Neural progenitor cell (in vitro differentiated cells): ENCODE measurements at regions not wholly inside any gene's neighbourhood (a gene's known extent, or its start where the extent isn't known, plus 50 kb on each side); places are given as distances from the start of the nearest gene placed in this dataset.

ENCODE experiments used
- EZH2 ChIP-seq: fragments of 200-600 bp; sonication (generic); IDR thresholded peaks from 2 replicates; pipeline ENCODE4 v1.6.1; 2017; ENCODE audit warnings: antibody characterized with exemption, mild to moderate bottlenecking, moderate library complexity
- TF ChIP-seq, protein P1 (sequence below): fragments of 200-600 bp; sonication (generic); IDR thresholded peaks from 2 replicates; pipeline ENCODE4 v1.5.1; 2017; ENCODE audit warnings: antibody characterized with exemption, mild to moderate bottlenecking

DNA sequence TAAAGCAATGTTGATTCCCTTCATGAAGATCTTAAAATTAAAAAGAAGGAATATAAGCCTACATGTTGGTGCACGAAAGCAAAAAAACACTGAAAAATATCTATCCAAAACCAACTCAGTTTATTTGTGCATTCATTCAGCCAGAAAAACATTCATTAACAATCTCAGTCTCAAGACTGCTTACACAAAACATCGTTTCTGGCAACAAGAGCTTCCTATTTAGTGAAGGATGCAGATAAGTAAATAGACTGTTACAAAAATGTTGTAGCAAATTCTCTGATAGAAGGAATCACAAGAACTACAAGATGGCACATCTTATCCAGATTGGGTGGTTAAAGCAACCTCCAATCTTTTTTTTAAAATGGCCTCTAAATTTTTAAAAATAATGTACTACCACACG, 69.7 kb upstream of the DCN start:
- TF ChIP-seq, protein P1, sequence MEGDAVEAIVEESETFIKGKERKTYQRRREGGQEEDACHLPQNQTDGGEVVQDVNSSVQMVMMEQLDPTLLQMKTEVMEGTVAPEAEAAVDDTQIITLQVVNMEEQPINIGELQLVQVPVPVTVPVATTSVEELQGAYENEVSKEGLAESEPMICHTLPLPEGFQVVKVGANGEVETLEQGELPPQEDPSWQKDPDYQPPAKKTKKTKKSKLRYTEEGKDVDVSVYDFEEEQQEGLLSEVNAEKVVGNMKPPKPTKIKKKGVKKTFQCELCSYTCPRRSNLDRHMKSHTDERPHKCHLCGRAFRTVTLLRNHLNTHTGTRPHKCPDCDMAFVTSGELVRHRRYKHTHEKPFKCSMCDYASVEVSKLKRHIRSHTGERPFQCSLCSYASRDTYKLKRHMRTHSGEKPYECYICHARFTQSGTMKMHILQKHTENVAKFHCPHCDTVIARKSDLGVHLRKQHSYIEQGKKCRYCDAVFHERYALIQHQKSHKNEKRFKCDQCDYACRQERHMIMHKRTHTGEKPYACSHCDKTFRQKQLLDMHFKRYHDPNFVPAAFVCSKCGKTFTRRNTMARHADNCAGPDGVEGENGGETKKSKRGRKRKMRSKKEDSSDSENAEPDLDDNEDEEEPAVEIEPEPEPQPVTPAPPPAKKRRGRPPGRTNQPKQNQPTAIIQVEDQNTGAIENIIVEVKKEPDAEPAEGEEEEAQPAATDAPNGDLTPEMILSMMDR = no peak
- TF ChIP-seq EZH2 = no peak
